Astrocyte (in vitro differentiated cells and primary cell): ENCODE measurements at regions not wholly inside any gene's neighbourhood (a gene's known extent, or its start where the extent isn't known, plus 50 kb on each side); places are given as distances from the start of the nearest gene placed in this dataset.
"Not testable (repeated sequence)": the region's sequence is repeated elsewhere in the genome, so short reads cannot be mapped to it uniquely, and the experiment has no call there.

Source experiments
- EZH2 ChIP-seq: IDR thresholded peaks from 2 replicates; pipeline ENCODE4 v1.6.1; 2012; ENCODE audit warnings: mild to moderate bottlenecking, low read length, inconsistent platforms; ENCODE audit not compliant: insufficient read depth
- TF ChIP-seq, protein P1 (sequence below): IDR thresholded peaks from 2 replicates; pipeline ENCODE4 v1.5.1; 2011; ENCODE audit warnings: low read depth, mild to moderate bottlenecking, inconsistent platforms, low read length, moderate library complexity; ENCODE audit not compliant: insufficient read depth

DNA sequence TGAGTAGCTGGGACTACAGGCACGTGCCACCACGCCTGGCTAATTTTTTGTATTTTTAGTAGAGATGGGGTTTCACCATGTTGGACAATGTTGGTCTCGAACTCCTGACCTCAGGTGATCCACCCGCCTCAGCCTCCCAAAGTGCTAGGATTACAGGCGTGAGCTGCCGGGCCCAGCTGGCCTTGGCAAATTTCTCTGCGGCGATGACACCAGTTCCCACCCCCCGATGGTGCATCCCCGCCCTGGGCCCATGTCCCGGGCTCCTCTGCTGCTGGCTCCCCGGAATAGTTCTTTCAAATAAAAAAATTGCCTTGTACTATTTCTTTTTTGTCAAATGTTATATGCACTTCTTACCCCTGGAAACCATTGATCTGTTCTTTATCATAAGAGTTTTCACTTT lies 171.5 kb upstream of the SPHKAP start:
- TF ChIP-seq, protein P1, sequence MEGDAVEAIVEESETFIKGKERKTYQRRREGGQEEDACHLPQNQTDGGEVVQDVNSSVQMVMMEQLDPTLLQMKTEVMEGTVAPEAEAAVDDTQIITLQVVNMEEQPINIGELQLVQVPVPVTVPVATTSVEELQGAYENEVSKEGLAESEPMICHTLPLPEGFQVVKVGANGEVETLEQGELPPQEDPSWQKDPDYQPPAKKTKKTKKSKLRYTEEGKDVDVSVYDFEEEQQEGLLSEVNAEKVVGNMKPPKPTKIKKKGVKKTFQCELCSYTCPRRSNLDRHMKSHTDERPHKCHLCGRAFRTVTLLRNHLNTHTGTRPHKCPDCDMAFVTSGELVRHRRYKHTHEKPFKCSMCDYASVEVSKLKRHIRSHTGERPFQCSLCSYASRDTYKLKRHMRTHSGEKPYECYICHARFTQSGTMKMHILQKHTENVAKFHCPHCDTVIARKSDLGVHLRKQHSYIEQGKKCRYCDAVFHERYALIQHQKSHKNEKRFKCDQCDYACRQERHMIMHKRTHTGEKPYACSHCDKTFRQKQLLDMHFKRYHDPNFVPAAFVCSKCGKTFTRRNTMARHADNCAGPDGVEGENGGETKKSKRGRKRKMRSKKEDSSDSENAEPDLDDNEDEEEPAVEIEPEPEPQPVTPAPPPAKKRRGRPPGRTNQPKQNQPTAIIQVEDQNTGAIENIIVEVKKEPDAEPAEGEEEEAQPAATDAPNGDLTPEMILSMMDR = not testable (repeated sequence)
- TF ChIP-seq EZH2 = not testable (repeated sequence)
